Mesenchymal stem cell (in vitro differentiated cells and primary cell): ENCODE measurements at regions not wholly inside any gene's neighbourhood (a gene's known extent, or its start where the extent isn't known, plus 50 kb on each side); places are given as distances from the start of the nearest gene placed in this dataset.

ENCODE experiments used
- DNase-seq: peaks from one replicate; pipeline ENCODE4 v3.0.0-alpha.2; 2013
- H2AFZ ChIP-seq: one replicate; pipeline ENCODE4 v1.6.1; 2013; ENCODE audit warnings: low read depth, mild to moderate bottlenecking, control low read depth, inconsistent platforms, low read length, moderate library complexity
- H2AK5ac ChIP-seq: 2 replicates; pipeline ENCODE4 v1.6.1; 2013; ENCODE audit warnings: low read length, moderate library complexity, mild to moderate bottlenecking, inconsistent platforms; ENCODE audit not compliant: severe bottlenecking
- H2BK120ac ChIP-seq: one replicate; pipeline ENCODE4 v1.6.1; 2013; ENCODE audit warnings: low read depth, mild to moderate bottlenecking, inconsistent platforms, low read length, moderate library complexity
- H2BK12ac ChIP-seq, 2 experiments: one replicate each; pipeline ENCODE4 v1.6.1; 2013; ENCODE audit warnings: inconsistent platforms in 2 of 2, low read length in 2 of 2, mild to moderate bottlenecking in 2 of 2, moderate library complexity in 2 of 2, control low read depth in 1 of 2
- H2BK15ac ChIP-seq: one replicate; pipeline ENCODE4 v1.6.1; 2013; ENCODE audit warnings: mild to moderate bottlenecking, low read depth, inconsistent platforms; ENCODE audit not compliant: poor library complexity, severe bottlenecking
- H2BK5ac ChIP-seq: 2 replicates; pipeline ENCODE4 v1.6.1; 2013; ENCODE audit warnings: low read depth, mild to moderate bottlenecking, low read length, control low read depth, inconsistent platforms; ENCODE audit not compliant: poor library complexity, severe bottlenecking
- H3K14ac ChIP-seq, 2 experiments: one replicate each; pipeline ENCODE4 v1.6.1; 2013; ENCODE audit warnings: inconsistent platforms in 2 of 2, low read length in 2 of 2, control low read depth in 1 of 2, mild to moderate bottlenecking in 1 of 2, moderate library complexity in 1 of 2
- H3K18ac ChIP-seq, 2 experiments: one replicate each; pipeline ENCODE4 v1.6.1; 2013; ENCODE audit warnings: inconsistent platforms in 2 of 2, low read length in 2 of 2, control low read depth in 1 of 2, low read depth in 1 of 2, mild to moderate bottlenecking in 1 of 2
- H3K23ac ChIP-seq, 2 experiments: one replicate each; pipeline ENCODE4 v1.6.1; 2013; ENCODE audit warnings: inconsistent platforms in 2 of 2, low read length in 2 of 2, mild to moderate bottlenecking in 2 of 2, moderate library complexity in 2 of 2, control low read depth in 1 of 2
- H3K27ac ChIP-seq: 2 replicates; pipeline ENCODE4 v1.5.1; 2013; ENCODE audit warnings: mild to moderate bottlenecking, moderate library complexity, low read length, control low read depth, inconsistent platforms; ENCODE audit not compliant: poor library complexity, severe bottlenecking
- H3K27me3 ChIP-seq, 2 experiments: 2 replicates each; pipeline versions ENCODE4 v1.6.1 to v1.7.0; 2013; ENCODE audit warnings: low read length in 2 of 2, mild to moderate bottlenecking in 2 of 2, moderate library complexity in 2 of 2, control low read depth in 1 of 2, inconsistent platforms in 1 of 2; ENCODE audit not compliant: control insufficient read depth in 1 of 2, insufficient read depth in 1 of 2
- H3K36me3 ChIP-seq, 2 experiments: 2 replicates each; pipeline versions ENCODE4 v1.6.1 to v1.7.0; 2013; ENCODE audit warnings: low read length in 2 of 2, control low read depth in 1 of 2, inconsistent platforms in 1 of 2, low read depth in 1 of 2, mild to moderate bottlenecking in 1 of 2; ENCODE audit not compliant: insufficient read depth in 2 of 2, control insufficient read depth in 1 of 2
- H3K4ac ChIP-seq, 2 experiments: one replicate each; pipeline ENCODE4 v1.6.1; 2013; ENCODE audit warnings: inconsistent platforms in 2 of 2, low read length in 2 of 2, mild to moderate bottlenecking in 2 of 2, moderate library complexity in 2 of 2, control low read depth in 1 of 2, low read depth in 1 of 2
- H3K4me1 ChIP-seq: 2 replicates; pipeline ENCODE4 v1.6.1; 2013; ENCODE audit warnings: low read depth, low read length, control low read depth; ENCODE audit not compliant: control insufficient read depth, insufficient read depth
- H3K4me2 ChIP-seq: 2 replicates; pipeline ENCODE4 v1.6.1; 2013; ENCODE audit warnings: low read length, mild to moderate bottlenecking, inconsistent platforms; ENCODE audit not compliant: poor library complexity, severe bottlenecking
- H3K4me3 ChIP-seq, 2 experiments: 2 replicates each; pipeline versions ENCODE4 v1.5.1 to v1.7.0; 2013; ENCODE audit warnings: low read length in 2 of 2, mild to moderate bottlenecking in 2 of 2, control low read depth in 1 of 2, low read depth in 1 of 2; ENCODE audit not compliant: insufficient read depth in 1 of 2
- H3K79me1 ChIP-seq: replicated peaks from 2 replicates; pipeline ENCODE4 v1.6.1; 2013; ENCODE audit warnings: mild to moderate bottlenecking, control low read depth, low read length, inconsistent platforms; ENCODE audit not compliant: poor library complexity, severe bottlenecking
- H3K9ac ChIP-seq: 2 replicates; pipeline ENCODE4 v1.7.0; 2013; ENCODE audit warnings: mild to moderate bottlenecking, low read length, moderate library complexity
- H3K9me3 ChIP-seq: 2 replicates; pipeline ENCODE4 v1.7.0; 2013; ENCODE audit warnings: mild to moderate bottlenecking, low read length; ENCODE audit not compliant: control insufficient read depth
- H4K8ac ChIP-seq: one replicate; pipeline ENCODE4 v1.6.1; 2013; ENCODE audit warnings: inconsistent platforms, mild to moderate bottlenecking, low read length, moderate library complexity
- H4K91ac ChIP-seq: one replicate; pipeline ENCODE4 v1.6.1; 2013; ENCODE audit warnings: mild to moderate bottlenecking, low read length, inconsistent platforms
- WGBS: methylation state at CpG from one replicate; pipeline ENCODE4 v1.1.7; 2013; ENCODE audit warnings: mixed read lengths; 5-methylcytosine and 5-hydroxymethylcytosine counted together

DNA sequence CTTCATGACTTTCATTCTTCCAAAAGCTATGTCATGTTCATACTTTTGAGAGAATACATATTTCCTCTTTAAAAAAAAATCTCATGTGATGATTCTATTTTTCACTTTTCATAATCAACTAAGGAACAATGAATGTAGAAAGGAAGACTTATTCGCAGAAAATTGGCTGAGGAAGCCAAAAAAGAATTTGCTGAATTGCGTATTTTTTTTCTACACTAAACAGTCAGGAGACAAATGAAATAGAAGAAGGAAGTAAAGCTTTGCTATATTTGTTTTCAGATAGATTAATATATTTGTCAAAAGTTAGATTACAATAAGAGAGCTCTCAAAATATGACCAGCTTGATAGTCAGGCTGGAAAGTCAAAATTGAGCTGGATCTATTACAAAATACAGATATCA, 504.2 kb downstream of the ANXA1 start:
- Histone ChIP-seq H3K4me3 (no peak overlapping the region), H3K23ac (no peak overlapping the region), H4K91ac (no peak overlapping the region), H3K9ac (no peak overlapping the region), H3K14ac (no peak overlapping the region), H4K8ac (no peak overlapping the region), H3K4ac (no peak overlapping the region), H3K36me3 (no peaks in the 10 kb centered on the region), H2BK15ac (no peak overlapping the region), H3K18ac (no peak overlapping the region), H3K9me3 (no peaks in the 10 kb centered on the region), H3K27me3 (no peaks in the 10 kb centered on the region), H2BK5ac (no peak overlapping the region), H2BK12ac (no peak overlapping the region), H3K4me1 (no peaks in the 10 kb centered on the region), H2AK5ac (no peak overlapping the region), H3K4me2 (no peak overlapping the region), H3K27ac (no peak overlapping the region), H2BK120ac (no peak overlapping the region), H2AFZ (no peak overlapping the region), H3K79me1 (no peaks in the 10 kb centered on the region)
- WGBS, result no CpG with 5 or more reads among the region's 2 CpGs
- no peak for DNase-seq

DNA sequence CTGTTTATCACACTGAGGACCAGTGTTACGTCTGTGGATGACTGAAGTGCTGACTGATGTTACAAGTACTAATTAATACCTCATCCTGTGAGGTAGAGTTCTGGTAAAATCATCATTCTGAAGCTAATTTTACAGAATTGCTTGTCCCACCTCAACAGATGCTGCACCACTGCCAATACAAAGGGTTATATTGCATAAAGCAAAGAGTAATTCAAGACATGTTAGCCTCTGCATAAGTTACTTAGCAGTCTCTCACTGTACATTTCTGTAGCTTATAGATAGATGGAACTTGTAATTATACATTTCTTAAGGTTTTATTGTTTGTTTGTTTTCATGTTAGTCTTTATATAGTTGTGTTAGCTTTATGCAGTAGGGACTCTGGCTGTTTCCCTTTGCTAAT, 513.6 kb downstream of the ANXA1 start:
- H3K18ac ChIP-seq, result no peak overlapping the region
- H3K14ac ChIP-seq, result no peak overlapping the region
- no peak overlapping the region for H3K27ac ChIP-seq
- no peak overlapping the region for H2BK12ac ChIP-seq
- no peak overlapping the region for H2BK5ac ChIP-seq
- no peak overlapping the region for H4K8ac ChIP-seq
- H2BK120ac ChIP-seq, result no peak overlapping the region
- DNase-seq, result no peak
- H3K4ac ChIP-seq, result no peak overlapping the region
- H3K27me3 ChIP-seq, result no peaks in the 10 kb centered on the region
- no peaks in the 10 kb centered on the region for H3K36me3 ChIP-seq
- H3K9ac ChIP-seq, result no peak overlapping the region
- H4K91ac ChIP-seq, result no peak overlapping the region
- H3K4me3 ChIP-seq, result no peak overlapping the region
- no peak overlapping the region for H2AFZ ChIP-seq
- H3K9me3 ChIP-seq, result no peaks in the 10 kb centered on the region
- WGBS, result 100% methylated on average over 1 of the region's 1 CpG
- H2AK5ac ChIP-seq, result no peak overlapping the region
- H3K79me1 ChIP-seq, result no peaks in the 10 kb centered on the region
- H2BK15ac ChIP-seq, result no peak overlapping the region
- H3K4me2 ChIP-seq, result no peak overlapping the region
- H3K4me1 ChIP-seq, result no peaks in the 10 kb centered on the region
- no peak overlapping the region for H3K23ac ChIP-seq

DNA sequence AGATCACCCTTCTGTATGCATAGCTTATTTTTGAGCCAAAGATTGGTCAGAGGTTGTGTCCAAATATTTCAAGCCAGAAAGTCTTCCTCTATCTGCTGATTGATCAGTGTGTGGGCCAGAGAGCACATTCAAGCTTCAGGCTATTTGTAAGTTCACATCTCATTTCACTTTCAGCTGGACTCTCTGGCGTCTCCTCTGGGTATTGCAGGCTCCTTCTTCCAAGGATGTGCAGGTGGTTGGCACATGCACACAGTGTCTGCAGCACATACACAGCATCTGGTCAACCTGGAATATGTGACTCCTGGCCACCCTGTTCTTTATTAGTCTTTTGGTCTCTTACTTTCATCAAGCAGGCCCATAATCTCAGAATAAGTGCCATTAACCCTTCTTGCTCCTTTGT, 516.1 kb downstream of the ANXA1 start:
- Histone ChIP-seq H4K91ac (no peak overlapping the region), H3K9ac (no peak overlapping the region), H2AK5ac (no peak overlapping the region), H4K8ac (no peak overlapping the region), H2AFZ (no peak overlapping the region), H3K27ac (no peak overlapping the region), H2BK12ac (no peak overlapping the region), H3K14ac (no peak overlapping the region), H2BK120ac (no peak overlapping the region), H2BK5ac (no peak overlapping the region), H2BK15ac (no peak overlapping the region), H3K18ac (no peak overlapping the region), H3K4me2 (no peak overlapping the region), H3K27me3 (no peaks in the 10 kb centered on the region), H3K4me3 (no peak overlapping the region), H3K9me3 (no peaks in the 10 kb centered on the region), H3K79me1 (no peaks in the 10 kb centered on the region), H3K4me1 (no peaks in the 10 kb centered on the region), H3K4ac (no peak overlapping the region), H3K36me3 (no peaks in the 10 kb centered on the region), H3K23ac (no peak overlapping the region)
- WGBS, result 57% methylated on average over 1 of the region's 1 CpG
- peak; percentile 4 for DNase-seq

DNA sequence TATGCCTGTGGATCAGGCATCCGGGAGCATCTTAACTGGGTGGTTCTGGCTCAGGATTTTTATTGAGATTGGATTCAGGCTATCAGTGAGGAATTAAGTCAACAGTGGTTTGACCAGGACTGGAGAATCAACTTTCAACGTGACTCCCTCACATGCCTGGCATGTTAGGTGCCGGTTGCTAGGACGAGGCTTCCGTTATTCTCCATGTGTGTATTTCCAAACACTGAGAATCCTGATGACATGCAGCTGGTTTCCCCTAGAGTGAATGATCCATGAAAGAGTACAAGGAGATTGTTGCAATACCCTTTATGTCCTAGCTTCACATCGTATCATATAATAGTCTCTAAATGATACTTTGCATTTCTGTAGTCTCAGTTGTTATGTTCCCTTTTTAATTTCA, 529.2 kb downstream of the ANXA1 start:
- Histone ChIP-seq H3K4me1 (peaks cover 2% of the 10 kb centered on the region), H2BK12ac (no peak overlapping the region), H2AK5ac (no peak overlapping the region), H3K4me3 (no peak overlapping the region), H3K27ac (no peak overlapping the region), H2AFZ (no peak overlapping the region), H2BK15ac (no peak overlapping the region), H3K23ac (no peak overlapping the region), H2BK120ac (no peak overlapping the region), H3K9me3 (no peaks in the 10 kb centered on the region), H4K8ac (no peak overlapping the region), H3K79me1 (no peaks in the 10 kb centered on the region), H3K36me3 (no peaks in the 10 kb centered on the region), H3K4me2 (no peak overlapping the region), H3K18ac (no peak overlapping the region), H3K14ac (no peak overlapping the region), H2BK5ac (no peak overlapping the region), H3K9ac (no peak overlapping the region), H3K27me3 (no peaks in the 10 kb centered on the region), H4K91ac (no peak overlapping the region), H3K4ac (no peak overlapping the region)
- peak; percentile 29 for DNase-seq
- WGBS, result 76% methylated on average over 5 of the region's 6 CpGs
